ENCODE measurements at regions not wholly inside any gene's neighbourhood (a gene's known extent, or its start where the extent isn't known, plus 50 kb on each side); places are given as distances from the start of the nearest gene placed in this dataset.

GRCh38 chr17:74043976-74044375, 159.5 kb upstream of the RPL38 start:
- intact Hi-C loops (cut with DNase I; ENCODE audit: low total_unique reads): no loop called here
- H3K9me3 ChIP-seq: no peaks in the 10 kb centered on the region
- DNase-seq: no peak

GRCh38 chr17:74045608-74046280, 157.7 kb upstream of the RPL38 start:
- Histone ChIP-seq H3K9me3 (no peaks in the 10 kb centered on the region), H3K4me1 (no peaks in the 10 kb centered on the region), H3K4me3 (no peak overlapping the region), H3K27ac (no peak overlapping the region), H3K27me3 (no peaks in the 10 kb centered on the region), H3K36me3 (no peaks in the 10 kb centered on the region)
- DNase-seq: no peak
- intact Hi-C loops (cut with DNase I; ENCODE audit: low total_unique reads): no loop called here
- TF ChIP-seq, protein P1, sequence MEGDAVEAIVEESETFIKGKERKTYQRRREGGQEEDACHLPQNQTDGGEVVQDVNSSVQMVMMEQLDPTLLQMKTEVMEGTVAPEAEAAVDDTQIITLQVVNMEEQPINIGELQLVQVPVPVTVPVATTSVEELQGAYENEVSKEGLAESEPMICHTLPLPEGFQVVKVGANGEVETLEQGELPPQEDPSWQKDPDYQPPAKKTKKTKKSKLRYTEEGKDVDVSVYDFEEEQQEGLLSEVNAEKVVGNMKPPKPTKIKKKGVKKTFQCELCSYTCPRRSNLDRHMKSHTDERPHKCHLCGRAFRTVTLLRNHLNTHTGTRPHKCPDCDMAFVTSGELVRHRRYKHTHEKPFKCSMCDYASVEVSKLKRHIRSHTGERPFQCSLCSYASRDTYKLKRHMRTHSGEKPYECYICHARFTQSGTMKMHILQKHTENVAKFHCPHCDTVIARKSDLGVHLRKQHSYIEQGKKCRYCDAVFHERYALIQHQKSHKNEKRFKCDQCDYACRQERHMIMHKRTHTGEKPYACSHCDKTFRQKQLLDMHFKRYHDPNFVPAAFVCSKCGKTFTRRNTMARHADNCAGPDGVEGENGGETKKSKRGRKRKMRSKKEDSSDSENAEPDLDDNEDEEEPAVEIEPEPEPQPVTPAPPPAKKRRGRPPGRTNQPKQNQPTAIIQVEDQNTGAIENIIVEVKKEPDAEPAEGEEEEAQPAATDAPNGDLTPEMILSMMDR (IDR thresholded peaks at IDR 0.05): no peak
- TF ChIP-seq POLR2A (IDR thresholded peaks at IDR 0.05): no peak

More at GRCh38 chr17:74043976-74044375, 159.5 kb upstream of the RPL38 start:
- TF ChIP-seq POLR2A (IDR thresholded peaks at IDR 0.05): no peak
- TF ChIP-seq, protein P1 (IDR thresholded peaks at IDR 0.05): no peak
- Histone ChIP-seq H3K36me3 (no peaks in the 10 kb centered on the region), H3K4me1 (no peaks in the 10 kb centered on the region), H3K27ac (no peak overlapping the region), H3K27me3 (no peaks in the 10 kb centered on the region), H3K4me3 (no peak overlapping the region)

- Histone ChIP-seq H3K27me3 (no peaks in the 10 kb centered on the region), H3K36me3 (no peaks in the 10 kb centered on the region), H3K4me1 (no peaks in the 10 kb centered on the region), H3K27ac (no peak overlapping the region), H3K9me3 (no peaks in the 10 kb centered on the region), H3K4me3 (no peak overlapping the region)
- no peak for DNase-seq
- intact Hi-C loops (cut with DNase I; ENCODE audit: low total_unique reads): no loop called here
- no peak for TF ChIP-seq POLR2A (IDR thresholded peaks at IDR 0.05)
- TF ChIP-seq, protein P1 (IDR thresholded peaks at IDR 0.05): no peak
Observed at GRCh38 chr17:74049167-74049966, 154.1 kb upstream of the RPL38 start.

- Histone ChIP-seq H3K4me3 (no peak overlapping the region), H3K4me1 (no peaks in the 10 kb centered on the region), H3K27me3 (no peaks in the 10 kb centered on the region), H3K9me3 (no peaks in the 10 kb centered on the region), H3K36me3 (no peaks in the 10 kb centered on the region), H3K27ac (no peak overlapping the region)
- DNase-seq: no peak
- intact Hi-C loops (cut with DNase I; ENCODE audit: low total_unique reads): no loop called here
- TF ChIP-seq POLR2A (IDR thresholded peaks at IDR 0.05): no peak
- TF ChIP-seq, protein P1 (IDR thresholded peaks at IDR 0.05): no peak
Observed at GRCh38 chr17:74049967-74050458, 153.5 kb upstream of the RPL38 start.

- no peak overlapping the region for H3K4me3 ChIP-seq
- DNase-seq: no peak
- H3K27me3 ChIP-seq: no peaks in the 10 kb centered on the region
- no peaks in the 10 kb centered on the region for H3K9me3 ChIP-seq
- H3K36me3 ChIP-seq: no peaks in the 10 kb centered on the region
- no peak for TF ChIP-seq POLR2A (IDR thresholded peaks at IDR 0.05)
- TF ChIP-seq, protein P1 (IDR thresholded peaks at IDR 0.05): no peak
- intact Hi-C loops (cut with DNase I; ENCODE audit: low total_unique reads): no loop called here
- no peak overlapping the region for H3K27ac ChIP-seq
- no peaks in the 10 kb centered on the region for H3K4me1 ChIP-seq
Observed at GRCh38 chr17:74051348-74051747, 152.1 kb upstream of the RPL38 start.

Data from uterus (tissue), 3 donors.